Keratinocyte (primary cell): ENCODE measurements at regions not wholly inside any gene's neighbourhood (a gene's known extent, or its start where the extent isn't known, plus 50 kb on each side); places are given as distances from the start of the nearest gene placed in this dataset.

ENCODE experiments used
- DNase-seq: peaks from one replicate; pipeline ENCODE4 v3.0.0-alpha.2; 2011; ENCODE audit warnings: low read depth, missing footprints, low spot score
- FAIRE-seq: peaks from 2 replicates; lab custom pipeline; 2011; peaks lifted over from hg19 to GRCh38; lab: Jason Lieb, UNC
- H2AFZ ChIP-seq: 2 replicates; pipeline ENCODE4 v1.6.0; 2012; ENCODE audit warnings: low read length, control low read depth, inconsistent platforms; ENCODE audit not compliant: control insufficient read depth
- H3K27ac ChIP-seq: 2 replicates; pipeline ENCODE4 v1.5.1; 2011; ENCODE audit warnings: low read length; ENCODE audit not compliant: control insufficient read depth, insufficient read depth
- H3K27me3 ChIP-seq: 3 replicates; pipeline ENCODE4 v1.6.0; 2011; ENCODE audit warnings: low read length; ENCODE audit not compliant: control insufficient read depth, insufficient read depth; ENCODE audit errors: extremely low read depth
- H3K36me3 ChIP-seq, 2 experiments: 2 replicates in 1 of 2; 3 replicates in 1 of 2; pipeline ENCODE4 v1.5.1; 2011; ENCODE audit warnings: low read length in 2 of 2, mild to moderate bottlenecking in 1 of 2; ENCODE audit not compliant: control insufficient read depth in 2 of 2, insufficient read depth in 2 of 2; ENCODE audit errors: extremely low read depth in 1 of 2
- H3K4me1 ChIP-seq: 3 replicates; pipeline ENCODE4 v1.5.1; 2011; ENCODE audit warnings: low read length; ENCODE audit not compliant: control insufficient read depth, insufficient read depth; ENCODE audit errors: extremely low read depth
- H3K4me2 ChIP-seq: 3 replicates; pipeline ENCODE4 v1.6.0; 2011; ENCODE audit warnings: low read depth, low read length; ENCODE audit not compliant: control insufficient read depth, insufficient read depth; ENCODE audit errors: extremely low read depth
- H3K4me3 ChIP-seq, 3 experiments: fragments of 200-600 bp in 1 of 3; sonication (generic) in 1 of 3; 2 replicates in 2 of 3; 3 replicates in 1 of 3; pipeline ENCODE4 v1.5.1; 2011 to 2016; ENCODE audit warnings: low read length in 3 of 3, mild to moderate bottlenecking in 3 of 3, control low read depth in 2 of 3, inconsistent platforms in 1 of 3, low read depth in 1 of 3, mixed read lengths in 1 of 3, mixed run types in 1 of 3, moderate library complexity in 1 of 3; ENCODE audit not compliant: control insufficient read depth in 2 of 3, insufficient read depth in 2 of 3; ENCODE audit errors: extremely low read depth in 1 of 3
- H3K79me2 ChIP-seq: 2 replicates; pipeline ENCODE4 v1.6.0; 2012; ENCODE audit warnings: low read length; ENCODE audit not compliant: control insufficient read depth, insufficient read depth
- H3K9ac ChIP-seq: 3 replicates; pipeline ENCODE4 v1.6.0; 2011; ENCODE audit warnings: low read length; ENCODE audit not compliant: control insufficient read depth, insufficient read depth; ENCODE audit errors: extremely low read depth
- H3K9me1 ChIP-seq: 3 replicates; pipeline ENCODE4 v1.6.0; 2011; ENCODE audit warnings: low read length; ENCODE audit not compliant: control insufficient read depth, insufficient read depth; ENCODE audit errors: extremely low read depth
- H3K9me3 ChIP-seq: 2 replicates; pipeline ENCODE4 v1.5.1; 2012; ENCODE audit warnings: low read depth, low read length; ENCODE audit not compliant: control insufficient read depth
- H4K20me1 ChIP-seq: 3 replicates; pipeline ENCODE4 v1.6.0; 2011; ENCODE audit warnings: low read length; ENCODE audit not compliant: control insufficient read depth, insufficient read depth; ENCODE audit errors: extremely low read depth
- EZH2 ChIP-seq: IDR thresholded peaks from one replicate; pipeline ENCODE4 v1.6.1; 2012; ENCODE audit warnings: inconsistent platforms, mild to moderate bottlenecking, low read length, moderate library complexity
- dilution Hi-C: fragments of 300-500 bp; cut with MboI; formaldehyde crosslinking; loops from one replicate; pipeline ENCODE4 v1.7.0; 2020; ENCODE audit warnings: low sequenced_read_pairs; ENCODE audit not compliant: extremely low pct_ligation_motif_present
- TF ChIP-seq, protein P1 (sequence below), 3 experiments: IDR thresholded peaks in 1 of 3; conservative IDR thresholded peaks in 1 of 3; optimal IDR thresholded peaks in 1 of 3; 2 replicates in 2 of 3; 3 replicates in 1 of 3; pipeline versions ENCODE3 to v1.5.1; 2011; ENCODE audit warnings: low read length in 3 of 3, mild to moderate bottlenecking in 3 of 3, moderate library complexity in 2 of 3, control low read depth in 1 of 3, inconsistent platforms in 1 of 3; ENCODE audit not compliant: insufficient read depth in 2 of 3; ENCODE audit errors: extremely low read depth in 1 of 3

DNA sequence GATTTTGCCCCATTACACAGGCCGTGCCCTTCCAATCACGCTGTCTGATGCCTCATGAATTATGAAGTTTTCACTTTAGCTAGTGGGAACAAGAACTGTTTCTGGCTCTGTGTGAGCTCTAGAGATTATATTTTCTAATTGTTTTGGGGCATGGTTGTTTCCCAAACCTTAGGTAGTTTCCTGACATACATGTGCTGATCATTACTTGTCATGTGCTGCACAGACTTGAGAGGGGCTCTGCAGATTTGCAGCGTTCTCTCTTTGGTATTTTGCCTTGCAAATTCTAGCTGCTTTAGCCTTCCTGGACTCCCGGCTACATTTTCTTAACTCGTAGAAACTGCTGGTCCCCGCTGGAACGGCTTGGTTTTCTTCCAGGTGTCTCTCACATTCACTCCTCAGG is 142.1 kb upstream of the IVNS1ABP start:
- Histone ChIP-seq H2AFZ (no peak overlapping the region), H4K20me1 (no peaks in the 10 kb centered on the region), H3K4me2 (no peak overlapping the region), H3K27ac (no peak overlapping the region), H3K9me1 (no peaks in the 10 kb centered on the region), H3K4me3 (no peak overlapping the region), H3K9ac (no peak overlapping the region), H3K27me3 (no peaks in the 10 kb centered on the region), H3K79me2 (no peaks in the 10 kb centered on the region), H3K4me1 (no peaks in the 10 kb centered on the region), H3K9me3 (no peaks in the 10 kb centered on the region), H3K36me3 (no peaks in the 10 kb centered on the region)
- dilution Hi-C loops = no loop called here
- no peak for DNase-seq
- TF ChIP-seq, protein P1, sequence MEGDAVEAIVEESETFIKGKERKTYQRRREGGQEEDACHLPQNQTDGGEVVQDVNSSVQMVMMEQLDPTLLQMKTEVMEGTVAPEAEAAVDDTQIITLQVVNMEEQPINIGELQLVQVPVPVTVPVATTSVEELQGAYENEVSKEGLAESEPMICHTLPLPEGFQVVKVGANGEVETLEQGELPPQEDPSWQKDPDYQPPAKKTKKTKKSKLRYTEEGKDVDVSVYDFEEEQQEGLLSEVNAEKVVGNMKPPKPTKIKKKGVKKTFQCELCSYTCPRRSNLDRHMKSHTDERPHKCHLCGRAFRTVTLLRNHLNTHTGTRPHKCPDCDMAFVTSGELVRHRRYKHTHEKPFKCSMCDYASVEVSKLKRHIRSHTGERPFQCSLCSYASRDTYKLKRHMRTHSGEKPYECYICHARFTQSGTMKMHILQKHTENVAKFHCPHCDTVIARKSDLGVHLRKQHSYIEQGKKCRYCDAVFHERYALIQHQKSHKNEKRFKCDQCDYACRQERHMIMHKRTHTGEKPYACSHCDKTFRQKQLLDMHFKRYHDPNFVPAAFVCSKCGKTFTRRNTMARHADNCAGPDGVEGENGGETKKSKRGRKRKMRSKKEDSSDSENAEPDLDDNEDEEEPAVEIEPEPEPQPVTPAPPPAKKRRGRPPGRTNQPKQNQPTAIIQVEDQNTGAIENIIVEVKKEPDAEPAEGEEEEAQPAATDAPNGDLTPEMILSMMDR (optimal IDR thresholded peaks at IDR 0.05 in 1 of 3, IDR thresholded peaks at IDR 0.05 in 1 of 3, conservative IDR thresholded peaks at IDR 0.05 in 1 of 3; ENCODE audit: extremely low read depth in 1 of 3, insufficient read depth in 2 of 3, low read length in 3 of 3) = no peak
- TF ChIP-seq EZH2 = no peak
- no peak for FAIRE-seq

DNA sequence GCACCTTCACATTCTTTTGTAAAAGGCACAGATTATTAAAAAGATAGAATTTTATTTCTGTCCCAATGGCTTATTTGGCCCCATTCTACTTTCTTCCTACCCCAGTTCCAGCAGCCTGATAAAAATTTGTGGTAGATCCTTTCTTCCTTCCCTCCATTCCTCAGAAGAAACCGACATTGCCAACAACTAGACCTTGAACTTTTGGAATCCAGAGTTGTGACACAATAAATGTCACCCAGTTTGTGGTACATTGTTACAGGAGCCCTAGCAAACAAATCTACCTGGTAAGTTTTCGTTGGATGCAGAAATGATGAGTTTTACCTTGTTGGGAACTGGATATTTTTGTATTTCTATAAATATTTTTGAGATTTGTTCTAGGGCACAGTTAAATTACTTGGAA is 141.6 kb upstream of the IVNS1ABP start:
- no peak for DNase-seq
- Histone ChIP-seq H3K9ac (no peak overlapping the region), H3K27ac (no peak overlapping the region), H3K4me3 (no peak overlapping the region), H3K4me2 (no peak overlapping the region), H3K36me3 (no peaks in the 10 kb centered on the region), H3K79me2 (no peaks in the 10 kb centered on the region), H3K27me3 (no peaks in the 10 kb centered on the region), H3K9me3 (no peaks in the 10 kb centered on the region), H3K4me1 (no peaks in the 10 kb centered on the region), H4K20me1 (no peaks in the 10 kb centered on the region), H2AFZ (no peak overlapping the region), H3K9me1 (no peaks in the 10 kb centered on the region)
- no peak for FAIRE-seq
- dilution Hi-C loops = no loop called here
- TF ChIP-seq, protein P1 (optimal IDR thresholded peaks at IDR 0.05 in 1 of 3, IDR thresholded peaks at IDR 0.05 in 1 of 3, conservative IDR thresholded peaks at IDR 0.05 in 1 of 3; ENCODE audit: extremely low read depth in 1 of 3, insufficient read depth in 2 of 3, low read length in 3 of 3) = no peak
- no peak for TF ChIP-seq EZH2
